Epithelial cell of proximal tubule (primary cell): ENCODE measurements at regions not wholly inside any gene's neighbourhood (a gene's known extent, or its start where the extent isn't known, plus 50 kb on each side); places are given as distances from the start of the nearest gene placed in this dataset.

ENCODE experiments used
- DNase-seq: peaks from one replicate; pipeline ENCODE4 v3.0.0-alpha.2; 2011; ENCODE audit warnings: low read depth
- H3K4me3 ChIP-seq: 2 replicates; pipeline ENCODE4 v1.5.1; 2011; ENCODE audit warnings: low read depth, mild to moderate bottlenecking, low read length
- TF ChIP-seq, protein P1 (sequence below): conservative IDR thresholded peaks from 2 replicates; pipeline ENCODE4 v1.5.1; 2012; ENCODE audit warnings: low read depth, mild to moderate bottlenecking, low read length

DNA sequence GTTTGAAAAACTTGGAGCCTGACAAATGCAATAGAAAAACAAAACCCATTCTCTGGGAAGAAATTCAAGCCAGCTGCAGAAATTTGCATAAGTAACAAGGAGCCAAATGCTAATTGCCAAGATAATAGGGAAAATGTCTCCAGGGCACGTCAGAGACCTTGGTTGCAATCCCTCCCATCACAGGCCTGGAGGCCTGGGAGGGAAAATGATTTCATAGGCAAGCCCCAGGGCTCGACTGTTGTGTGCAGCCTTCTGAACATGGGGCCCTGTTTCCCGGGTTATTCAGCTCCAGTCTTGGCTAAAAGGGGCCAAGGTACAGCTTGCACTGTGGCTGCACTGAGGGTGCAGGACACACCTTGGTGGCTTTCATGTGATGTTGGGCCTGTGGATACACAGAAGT lies 760.4 kb upstream of the PABPC4L start:
- TF ChIP-seq, protein P1, sequence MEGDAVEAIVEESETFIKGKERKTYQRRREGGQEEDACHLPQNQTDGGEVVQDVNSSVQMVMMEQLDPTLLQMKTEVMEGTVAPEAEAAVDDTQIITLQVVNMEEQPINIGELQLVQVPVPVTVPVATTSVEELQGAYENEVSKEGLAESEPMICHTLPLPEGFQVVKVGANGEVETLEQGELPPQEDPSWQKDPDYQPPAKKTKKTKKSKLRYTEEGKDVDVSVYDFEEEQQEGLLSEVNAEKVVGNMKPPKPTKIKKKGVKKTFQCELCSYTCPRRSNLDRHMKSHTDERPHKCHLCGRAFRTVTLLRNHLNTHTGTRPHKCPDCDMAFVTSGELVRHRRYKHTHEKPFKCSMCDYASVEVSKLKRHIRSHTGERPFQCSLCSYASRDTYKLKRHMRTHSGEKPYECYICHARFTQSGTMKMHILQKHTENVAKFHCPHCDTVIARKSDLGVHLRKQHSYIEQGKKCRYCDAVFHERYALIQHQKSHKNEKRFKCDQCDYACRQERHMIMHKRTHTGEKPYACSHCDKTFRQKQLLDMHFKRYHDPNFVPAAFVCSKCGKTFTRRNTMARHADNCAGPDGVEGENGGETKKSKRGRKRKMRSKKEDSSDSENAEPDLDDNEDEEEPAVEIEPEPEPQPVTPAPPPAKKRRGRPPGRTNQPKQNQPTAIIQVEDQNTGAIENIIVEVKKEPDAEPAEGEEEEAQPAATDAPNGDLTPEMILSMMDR = no peak
- no peak overlapping the region for H3K4me3 ChIP-seq
- DNase-seq = no peak

DNA sequence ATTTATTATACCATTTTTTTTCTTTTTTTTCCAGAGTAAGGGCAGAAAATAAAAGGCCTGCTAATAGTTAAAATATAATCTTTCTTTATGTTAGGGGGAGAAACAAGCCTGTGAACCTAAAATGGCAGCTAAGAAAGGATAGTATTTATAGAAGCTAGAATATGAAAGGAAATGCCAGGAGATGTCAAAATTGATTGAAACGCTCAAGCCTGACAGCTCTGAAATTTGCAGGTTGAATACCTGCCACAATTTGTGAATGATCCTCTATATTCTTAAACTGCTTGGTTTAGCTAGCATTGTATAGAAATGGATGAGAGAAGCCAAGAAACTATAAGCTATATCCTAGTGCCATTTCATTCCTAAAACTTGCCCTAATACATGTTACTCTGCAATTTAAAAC lies 757.3 kb upstream of the PABPC4L start:
- TF ChIP-seq, protein P1 = no peak
- DNase-seq = no peak
- H3K4me3 ChIP-seq = no peak overlapping the region

DNA sequence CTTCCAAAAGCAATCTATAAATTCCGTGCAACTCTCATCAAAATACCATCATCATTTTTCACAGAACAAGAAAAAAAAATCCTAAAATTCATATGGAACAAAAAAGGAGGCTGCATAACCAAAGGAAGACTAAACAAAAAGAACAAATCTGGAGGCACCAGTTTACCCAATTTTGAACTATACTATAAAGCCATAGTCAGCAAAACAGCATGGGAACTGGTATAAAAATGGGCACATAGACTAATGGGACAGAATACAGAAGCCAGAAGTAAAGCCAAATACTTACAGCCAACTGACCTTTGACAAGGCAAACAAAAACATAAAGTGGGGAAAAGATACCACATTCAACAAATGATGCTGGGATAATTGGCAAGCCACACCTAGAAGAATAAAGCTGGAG lies 753.5 kb upstream of the PABPC4L start:
- TF ChIP-seq, protein P1 = no peak
- no peak overlapping the region for H3K4me3 ChIP-seq
- DNase-seq = no peak

DNA sequence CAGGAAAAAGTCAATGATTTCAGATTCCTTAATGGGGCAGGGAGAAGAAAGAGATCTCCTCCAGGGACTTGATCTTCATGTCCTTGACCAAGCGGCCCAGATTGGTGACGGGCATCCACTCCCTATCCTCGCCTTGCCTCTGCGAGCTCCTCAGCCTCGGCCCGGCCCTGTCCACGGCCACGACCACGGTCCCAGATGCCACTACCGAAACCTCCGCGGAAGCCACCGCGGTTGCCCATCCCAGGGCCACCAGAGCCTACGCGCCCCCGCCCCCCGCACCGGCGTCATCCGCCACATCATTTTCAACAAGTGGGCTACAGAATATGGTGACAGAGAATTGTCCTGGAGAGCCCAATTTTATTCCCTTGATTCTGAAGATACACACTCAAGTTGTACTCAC lies 751.2 kb upstream of the PABPC4L start:
- TF ChIP-seq, protein P1 = no peak
- no peak overlapping the region for H3K4me3 ChIP-seq

DNA sequence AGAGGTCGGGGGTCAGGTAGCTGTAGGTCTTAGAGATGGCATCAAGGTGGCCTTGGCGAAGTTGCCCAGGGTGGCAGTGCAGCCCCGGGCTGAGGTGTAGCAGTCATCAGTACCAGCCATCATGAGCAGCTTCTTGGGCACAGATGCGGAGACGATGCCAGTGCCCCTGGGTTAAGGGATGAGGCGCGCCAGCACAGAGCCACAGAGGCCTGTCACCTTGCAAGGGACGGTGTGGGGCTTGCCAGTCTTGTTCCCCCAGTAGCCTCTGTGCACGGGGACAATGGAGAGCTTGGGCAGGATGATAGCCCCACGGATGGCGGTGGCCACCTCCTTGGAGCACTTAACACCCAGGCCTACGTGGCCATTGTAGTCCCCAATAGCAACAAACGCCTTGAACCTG lies 750.7 kb upstream of the PABPC4L start:
- TF ChIP-seq, protein P1 = no peak
- no peak overlapping the region for H3K4me3 ChIP-seq
- DNase-seq = no peak

More for the DNA sequence above, 751.2 kb upstream of the PABPC4L start:
- no peak for DNase-seq

DNA sequence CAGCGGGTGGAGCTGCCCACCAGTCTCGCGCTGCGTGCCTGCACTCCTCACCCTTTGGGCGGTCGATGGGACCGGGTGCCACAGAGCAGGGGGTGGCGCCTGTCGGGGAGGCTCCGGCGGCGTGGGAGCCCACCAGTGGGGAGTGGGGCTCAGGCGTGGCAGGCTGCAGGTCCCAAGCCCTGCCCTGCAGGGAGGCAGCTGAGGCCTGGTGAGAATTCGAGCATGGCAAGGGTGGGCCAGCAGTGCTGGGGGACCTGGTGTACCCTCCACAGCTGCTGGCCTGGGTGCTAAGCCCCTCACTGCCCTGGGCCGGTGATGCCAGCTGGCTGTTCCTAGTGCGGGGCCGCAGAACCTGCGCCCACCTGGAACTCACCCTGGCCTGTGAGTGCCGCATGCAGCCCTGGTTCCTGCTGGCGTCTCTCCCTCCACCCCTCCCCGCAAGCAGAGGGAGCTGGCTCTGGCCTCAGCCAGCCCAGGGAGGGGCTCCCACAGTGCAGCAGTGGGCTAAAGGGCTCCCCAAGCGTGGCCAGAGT lies 746.6 kb upstream of the PABPC4L start:
- no peak for DNase-seq
- TF ChIP-seq, protein P1 = no peak
- H3K4me3 ChIP-seq = no peak overlapping the region

DNA sequence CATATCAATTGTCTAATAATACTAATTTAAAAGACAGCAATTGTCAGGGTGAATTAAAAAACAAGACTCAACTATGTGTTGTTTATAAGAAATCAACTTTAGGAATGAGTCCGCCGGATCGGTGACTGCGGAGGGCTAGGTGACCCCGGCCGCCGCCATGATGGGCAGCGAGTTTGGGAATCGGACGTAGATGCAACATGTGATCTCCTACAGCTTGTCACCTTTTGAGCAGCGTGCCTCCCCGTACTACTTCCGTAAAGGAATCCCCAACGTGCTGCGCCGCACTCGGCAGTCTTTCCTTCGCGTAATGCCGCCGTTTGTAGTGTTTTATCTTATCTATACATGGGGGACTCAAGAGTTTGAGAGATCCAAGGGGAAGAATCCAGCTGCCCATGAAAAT lies 742.5 kb upstream of the PABPC4L start:
- H3K4me3 ChIP-seq = no peak overlapping the region
- no peak for DNase-seq
- TF ChIP-seq, protein P1 = no peak
